OCI-LY3 (cell line): ENCODE measurements at regions not wholly inside any gene's neighbourhood (a gene's known extent, or its start where the extent isn't known, plus 50 kb on each side); places are given as distances from the start of the nearest gene placed in this dataset.

Experiments used
- CTCF ChIP-seq: fragments of 200-600, 300-600 bp; sonication (generic); IDR thresholded peaks from 2 replicates; pipeline ENCODE4 v1.5.1; 2014; ENCODE audit warnings: antibody characterized with exemption, low read length, low read depth
- EZH2phosphoT487 ChIP-seq: fragments of 200-600 bp; shearing (Covaris generic); IDR thresholded peaks from 2 replicates; pipeline ENCODE4 v1.6.1; 2018; ENCODE audit warnings: antibody characterized with exemption, mixed run types, low read depth

GRCh38 chr15:55037071-55037470, 159.7 kb downstream of the RSL24D1 start:
- no peak for TF ChIP-seq CTCF
- no peak for TF ChIP-seq EZH2phosphoT487
